HG02884 (cell line): ENCODE measurements at regions not wholly inside any gene's neighbourhood (a gene's known extent, or its start where the extent isn't known, plus 50 kb on each side); places are given as distances from the start of the nearest gene placed in this dataset.

Experiments used
- ATAC-seq: cut with Tn5 transposase; IDR thresholded peaks from one replicate; pipeline ENCODE4 v1.9.1; 2021; ENCODE audit warnings: mild to moderate bottlenecking, moderate library complexity; ENCODE audit not compliant: unreplicated experiment

- no peak for ATAC-seq
Observed at GRCh38 chr7:67955061-67955460, 958.4 kb downstream of the TYW1 start.

GRCh38 chr7:67962863-67963262, 966.2 kb downstream of the TYW1 start:
- no peak for ATAC-seq

GRCh38 chr7:67976490-67976889, 979.9 kb downstream of the TYW1 start:
- no peak for ATAC-seq

- no peak for ATAC-seq
Observed at GRCh38 chr7:67983486-67983885, 986.9 kb downstream of the TYW1 start.

- ATAC-seq: no peak
Observed at GRCh38 chr7:67984326-67984725, 987.7 kb downstream of the TYW1 start.

GRCh38 chr7:67989142-67989541, 992.5 kb downstream of the TYW1 start:
- no peak for ATAC-seq

GRCh38 chr7:67990003-67990402, 993.4 kb downstream of the TYW1 start:
- ATAC-seq: no peak

GRCh38 chr7:67990716-67991115, 994.1 kb downstream of the TYW1 start:
- ATAC-seq: no peak

GRCh38 chr7:67992287-67992686, 995.7 kb downstream of the TYW1 start:
- ATAC-seq: no peak

- no peak for ATAC-seq
Observed at GRCh38 chr7:68005992-68006391, 1009.4 kb downstream of the TYW1 start.

GRCh38 chr7:68006619-68007018, 1010.0 kb downstream of the TYW1 start:
- no peak for ATAC-seq

- ATAC-seq: no peak
Observed at GRCh38 chr7:68009716-68010115, 1013.1 kb downstream of the TYW1 start.

GRCh38 chr7:68014031-68014736, 1017.6 kb downstream of the TYW1 start:
- no peak for ATAC-seq

- no peak for ATAC-seq
Observed at GRCh38 chr7:68015122-68015977, 1018.7 kb downstream of the TYW1 start.

- ATAC-seq: no peak
Observed at GRCh38 chr7:68015978-68016532, 1019.4 kb downstream of the TYW1 start.

GRCh38 chr7:68020102-68020501, 1023.5 kb downstream of the TYW1 start:
- ATAC-seq: no peak

- ATAC-seq: no peak
Observed at GRCh38 chr7:68025369-68025768, 1028.7 kb downstream of the TYW1 start.

GRCh38 chr7:68030530-68030929, 1033.9 kb downstream of the TYW1 start:
- ATAC-seq: no peak

GRCh38 chr7:68031180-68031943, 1034.7 kb downstream of the TYW1 start:
- no peak for ATAC-seq

GRCh38 chr7:68038621-68039314, 1042.1 kb downstream of the TYW1 start:
- no peak for ATAC-seq

- no peak for ATAC-seq
Observed at GRCh38 chr7:68041554-68041953, 1044.9 kb downstream of the TYW1 start.
